CD4-positive, alpha-beta T cell treated with Interleukin-6 at 100 ng/mL for 8 hours (primary cell): ENCODE measurements at regions not wholly inside any gene's neighbourhood (a gene's known extent, or its start where the extent isn't known, plus 50 kb on each side); places are given as distances from the start of the nearest gene placed in this dataset.

Experiments used
- DNase-seq: peaks from one replicate; pipeline ENCODE4 v3.0.0-alpha.2; 2020; ENCODE audit warnings: mixed read lengths, low spot score

DNA sequence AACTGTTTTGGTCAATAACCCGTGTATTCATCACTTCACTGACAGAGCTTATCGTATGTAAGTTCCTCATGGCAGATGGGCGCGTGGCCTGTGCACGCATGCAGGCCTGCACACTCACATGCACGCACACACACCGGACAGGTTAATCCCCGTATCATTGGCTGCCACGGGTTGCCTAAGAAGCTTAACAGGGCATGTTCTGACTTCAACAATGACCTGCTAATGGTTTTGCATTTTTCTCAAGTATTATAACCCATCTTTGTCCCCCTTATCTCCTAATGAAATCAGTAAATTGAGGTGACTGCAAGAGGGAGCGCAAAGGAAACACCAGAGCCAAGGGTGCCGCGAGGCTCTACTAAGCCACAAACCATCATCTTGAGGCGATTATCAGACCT is 399.0 kb upstream of the ID2 start:
- DNase-seq: no peak

DNA sequence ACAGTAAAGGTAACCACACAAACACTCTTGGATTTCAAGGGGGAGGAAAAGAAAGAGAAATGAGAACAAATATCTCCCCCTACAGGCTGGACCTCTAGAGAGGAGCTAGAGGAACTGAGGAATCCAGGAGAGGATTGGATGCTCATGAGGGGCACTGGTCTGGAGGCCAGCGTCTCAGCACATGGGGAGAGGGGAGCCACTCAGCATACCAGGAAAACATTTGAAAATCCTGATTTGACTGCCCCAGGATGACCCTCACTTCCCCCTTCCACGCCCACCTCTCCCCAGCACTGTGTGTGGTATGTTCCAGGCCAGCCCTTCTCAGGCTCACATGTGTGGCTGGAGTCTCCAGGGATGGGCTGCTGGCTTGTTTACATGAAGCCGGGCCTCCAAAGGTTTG is 396.8 kb upstream of the ID2 start:
- DNase-seq: no peak

DNA sequence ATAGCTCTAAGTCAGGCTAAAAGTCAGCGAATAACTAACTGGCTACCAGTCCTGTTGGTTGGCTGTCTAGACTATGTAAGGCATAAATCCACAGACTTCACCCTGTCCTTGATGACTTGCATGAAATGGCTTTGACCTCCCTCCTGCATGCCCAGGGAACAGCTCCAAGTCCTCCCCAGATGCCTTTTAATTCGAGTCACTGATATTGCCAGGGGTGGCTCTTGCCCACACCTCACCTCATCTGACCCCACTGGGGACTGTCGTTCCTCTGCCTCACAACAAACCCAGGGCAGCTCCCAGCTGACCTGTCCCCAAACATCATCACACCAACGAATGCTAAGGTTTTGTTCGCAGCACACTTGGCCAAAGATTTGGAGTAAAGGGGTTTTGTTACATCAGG is 396.0 kb upstream of the ID2 start:
- no peak for DNase-seq

DNA sequence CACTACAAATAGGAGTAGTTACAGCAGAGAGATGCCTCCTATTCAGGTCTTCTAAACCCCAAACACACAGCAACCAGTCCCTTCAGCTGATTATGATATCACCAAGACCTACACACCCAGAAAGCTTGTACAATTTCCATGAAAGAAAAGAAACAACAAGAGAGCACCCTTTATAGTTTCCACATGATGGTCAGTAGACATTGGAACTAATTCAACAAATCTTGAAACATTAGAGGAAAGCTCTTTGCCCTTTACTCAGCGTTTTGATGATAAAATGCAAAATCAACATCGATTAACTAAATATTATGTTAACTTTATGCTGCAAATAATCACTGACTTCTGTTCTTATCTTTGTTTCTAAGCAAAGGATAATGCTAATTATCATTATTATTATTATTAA is 393.6 kb upstream of the ID2 start:
- no peak for DNase-seq

DNA sequence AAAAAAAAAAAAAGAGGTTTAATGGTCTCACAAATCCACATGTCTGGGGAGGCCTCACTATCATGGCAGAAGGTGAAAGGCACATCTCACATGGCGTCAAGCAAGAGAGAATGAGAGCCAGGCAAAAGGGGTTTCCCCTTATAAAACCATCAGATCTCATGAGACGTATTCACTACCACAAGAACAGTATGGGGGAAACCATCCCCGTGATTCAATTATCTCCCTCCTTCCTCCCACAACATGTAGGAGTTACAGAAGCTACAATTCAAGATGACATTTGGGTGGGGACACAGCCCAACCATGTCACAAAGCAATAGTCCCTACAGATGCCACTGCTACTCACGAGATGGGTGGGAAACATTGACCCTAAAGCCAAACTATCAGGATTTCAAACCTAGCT is 392.7 kb upstream of the ID2 start:
- DNase-seq: no peak

DNA sequence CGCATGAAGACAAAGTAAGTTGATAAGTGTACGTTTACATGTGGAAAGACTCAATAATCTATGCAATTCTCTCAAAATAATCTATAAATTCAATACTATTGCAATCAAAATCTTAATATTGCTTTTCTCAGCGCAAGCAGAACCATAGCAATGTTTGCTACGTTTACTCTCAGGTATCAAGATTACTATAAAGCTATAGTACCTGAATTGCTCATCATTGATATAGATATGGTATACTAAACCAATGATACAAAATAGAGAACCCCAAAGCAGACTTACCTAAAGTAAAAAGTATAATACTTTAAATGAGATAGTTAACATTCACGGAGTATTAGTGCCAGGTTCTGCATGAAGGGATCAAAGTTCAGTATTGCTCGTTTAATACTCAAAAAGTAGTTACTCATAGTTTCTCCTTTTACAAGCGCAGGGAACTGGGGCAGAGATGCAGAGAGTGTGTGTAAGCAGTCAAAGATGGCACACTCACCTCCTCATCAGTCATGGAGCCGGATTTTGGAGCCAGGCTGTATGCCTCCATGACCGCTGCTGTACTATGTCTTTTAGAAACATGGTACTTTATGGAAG is 391.0 kb upstream of the ID2 start:
- DNase-seq: no peak

DNA sequence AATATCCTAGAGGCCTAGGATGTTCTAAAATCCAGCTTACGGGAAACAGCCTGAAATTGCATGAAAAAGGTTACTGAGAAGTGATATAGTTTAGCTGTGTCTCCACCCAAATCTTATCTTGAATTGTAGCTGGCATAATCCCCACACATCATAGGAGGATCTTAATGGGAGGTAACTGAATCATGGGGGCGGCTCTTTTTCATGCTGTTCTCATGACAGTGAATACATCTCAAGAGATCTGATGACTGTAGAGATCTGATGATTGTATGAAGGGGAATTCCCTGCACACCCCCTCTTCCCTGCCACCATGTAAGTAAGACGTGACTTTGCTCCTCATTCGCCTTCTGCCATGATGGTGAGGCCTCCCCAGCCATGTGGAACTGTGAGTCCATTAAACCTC is 385.6 kb upstream of the ID2 start:
- DNase-seq: no peak

DNA sequence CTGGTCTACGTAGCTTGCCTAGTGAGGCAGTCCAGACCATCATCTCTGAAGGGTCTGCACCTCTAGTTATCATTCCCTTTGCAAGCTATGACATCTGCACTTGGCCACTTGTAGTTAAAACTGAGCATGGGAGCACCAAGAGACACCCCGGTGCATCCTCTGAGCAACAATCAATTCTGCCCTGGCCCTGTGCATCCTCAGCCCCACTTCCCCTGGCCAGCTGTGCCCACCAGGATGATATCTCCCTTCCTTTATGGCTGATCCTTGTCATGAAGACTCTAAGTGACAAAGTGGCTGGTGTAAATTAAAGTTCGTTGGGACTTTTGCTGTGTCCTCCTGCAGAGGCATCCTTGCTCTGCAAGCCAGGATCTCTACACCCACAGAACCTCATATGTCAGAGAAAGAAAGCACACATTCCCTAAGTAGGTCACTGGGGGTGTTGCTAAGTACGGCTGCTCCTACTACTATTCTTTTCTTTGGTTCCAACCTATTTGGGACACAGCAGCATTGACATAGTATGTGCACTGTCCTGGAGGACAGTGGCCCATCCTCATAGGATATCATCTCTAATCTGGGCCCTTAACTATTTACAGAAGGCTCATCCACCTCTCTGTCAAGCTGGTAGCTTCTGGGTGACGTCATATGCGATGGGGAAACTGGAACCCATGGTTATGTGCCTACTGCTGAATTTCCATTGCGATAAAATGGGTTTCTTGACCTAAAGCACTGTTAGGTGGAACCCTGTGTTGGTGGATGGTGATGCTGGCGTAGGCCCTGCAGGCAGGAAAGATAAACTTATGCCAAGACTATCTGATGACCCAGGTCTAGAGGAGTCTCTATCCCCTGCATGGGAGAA is 384.3 kb upstream of the ID2 start:
- DNase-seq: no peak

DNA sequence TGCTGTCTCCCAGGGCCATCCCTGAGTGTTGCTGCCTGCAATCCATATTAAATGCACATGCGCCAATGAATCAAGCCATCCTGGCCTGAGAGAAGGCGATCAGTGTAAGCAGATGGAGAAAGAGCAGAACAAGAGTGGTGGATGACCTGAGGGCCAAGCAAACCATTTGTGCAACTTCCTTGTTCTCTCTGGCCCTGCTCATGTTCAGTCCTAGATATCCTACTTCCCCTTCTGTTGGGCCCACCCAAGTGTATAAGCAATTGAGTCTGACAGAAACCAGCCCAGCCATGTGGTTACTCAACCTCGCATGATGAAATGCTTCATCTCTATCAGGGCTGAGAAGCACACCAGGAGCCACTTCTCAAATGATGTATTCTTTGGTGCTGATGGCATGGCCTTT is 383.1 kb upstream of the ID2 start:
- no peak for DNase-seq

DNA sequence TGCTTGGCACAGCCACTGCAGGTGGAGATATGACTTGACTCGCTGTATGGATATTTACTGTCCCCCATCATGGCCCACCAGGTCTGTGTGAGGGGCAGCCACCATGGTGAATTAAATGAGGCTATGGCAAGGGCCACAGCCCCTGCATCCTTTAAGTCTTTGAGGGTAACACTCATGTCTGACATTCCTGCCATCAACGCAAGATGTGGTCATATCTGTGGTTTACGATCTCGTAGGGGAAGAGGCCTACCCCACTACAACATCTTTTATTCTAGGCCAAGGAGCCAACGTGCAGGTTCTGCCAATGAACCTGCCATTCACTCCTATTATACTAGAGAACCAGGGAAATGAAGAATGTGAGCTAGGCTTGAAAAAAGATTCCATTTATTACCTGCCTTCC is 381.6 kb upstream of the ID2 start:
- DNase-seq: no peak

DNA sequence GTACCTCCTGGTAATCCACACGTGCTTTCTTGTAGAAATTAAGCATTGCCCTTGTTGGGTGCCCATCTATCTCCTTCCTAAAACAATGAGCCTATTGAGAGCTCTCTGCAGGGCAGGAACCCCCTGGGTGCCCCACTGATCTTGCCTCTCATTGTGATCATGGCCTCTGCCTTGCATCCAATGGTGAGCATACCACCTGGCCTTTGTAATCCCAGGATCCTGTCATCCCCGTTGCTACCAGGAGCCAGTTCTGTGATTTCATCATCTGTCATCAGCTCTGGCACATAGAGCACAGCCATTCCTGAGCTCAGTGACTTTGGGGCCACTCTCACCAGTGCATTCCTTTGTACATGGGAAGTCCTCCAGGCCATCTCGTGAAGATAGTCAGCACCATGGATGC is 381.0 kb upstream of the ID2 start:
- no peak for DNase-seq

DNA sequence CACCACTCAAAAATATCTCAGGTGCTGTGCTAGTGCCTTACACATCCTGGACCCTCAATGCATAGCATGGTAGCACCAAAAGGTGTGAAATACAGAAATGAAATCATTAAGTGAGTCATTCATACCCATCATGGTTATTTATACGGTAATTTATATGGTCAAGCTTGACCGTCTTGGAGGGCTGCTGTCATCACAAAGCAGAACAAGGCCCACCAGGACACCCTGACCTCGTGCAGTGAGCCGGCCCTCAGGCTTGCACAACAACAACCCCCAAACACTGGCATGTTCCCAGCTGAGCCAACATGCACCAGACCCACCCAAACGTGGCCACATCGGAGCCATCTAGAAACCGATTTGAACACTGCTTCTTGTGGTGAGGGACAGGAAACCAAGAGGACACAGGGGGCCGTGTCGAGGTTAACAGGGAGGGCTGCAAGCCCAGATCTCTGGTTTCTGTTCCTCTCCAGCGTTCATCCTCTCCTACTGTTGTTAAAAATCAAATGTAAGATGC is 378.5 kb upstream of the ID2 start:
- DNase-seq: peak; percentile 79

DNA sequence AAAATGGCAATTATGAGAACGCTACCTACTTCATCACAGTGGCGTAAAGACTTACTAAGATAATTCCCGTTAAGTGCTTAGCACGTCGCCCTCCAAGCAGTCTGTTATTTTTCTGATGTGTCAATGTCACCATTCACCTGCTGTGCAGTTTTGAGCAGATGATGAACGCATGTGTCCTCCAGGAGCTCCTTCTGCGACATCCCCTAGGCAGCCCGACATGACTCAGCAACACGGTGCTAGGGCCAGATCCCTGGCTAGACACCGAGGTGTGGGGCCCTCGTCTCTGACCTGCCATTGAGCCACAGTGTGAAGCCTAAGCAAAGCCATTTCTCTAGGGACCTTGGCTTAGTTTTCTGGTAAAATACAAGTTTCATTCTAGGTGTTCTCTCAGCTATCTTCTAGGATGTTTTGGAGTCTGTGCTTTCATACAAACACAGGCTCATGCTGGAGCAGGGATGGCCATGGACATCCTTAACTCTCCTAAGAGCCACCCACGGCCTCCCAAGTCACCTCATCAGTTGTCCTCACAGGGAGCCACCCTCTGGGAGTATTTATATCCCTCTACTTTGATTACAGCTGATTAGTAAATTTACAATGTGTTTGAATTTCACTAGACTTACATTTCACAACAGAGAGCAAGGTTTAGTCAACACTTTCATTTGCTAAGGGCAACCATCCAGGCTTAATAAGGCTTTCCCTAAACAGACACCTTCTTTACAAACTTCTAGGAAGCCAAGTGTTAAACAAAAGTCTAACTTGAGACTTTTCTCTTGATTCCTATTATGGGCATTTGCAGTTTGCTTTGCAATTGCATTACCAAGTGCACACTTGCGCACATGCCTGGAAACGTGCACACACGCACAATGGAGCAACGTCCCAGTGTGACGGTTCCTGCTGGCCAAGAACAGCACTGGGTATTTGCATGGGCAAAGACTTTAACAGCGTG is 376.8 kb upstream of the ID2 start:
- DNase-seq: no peak

DNA sequence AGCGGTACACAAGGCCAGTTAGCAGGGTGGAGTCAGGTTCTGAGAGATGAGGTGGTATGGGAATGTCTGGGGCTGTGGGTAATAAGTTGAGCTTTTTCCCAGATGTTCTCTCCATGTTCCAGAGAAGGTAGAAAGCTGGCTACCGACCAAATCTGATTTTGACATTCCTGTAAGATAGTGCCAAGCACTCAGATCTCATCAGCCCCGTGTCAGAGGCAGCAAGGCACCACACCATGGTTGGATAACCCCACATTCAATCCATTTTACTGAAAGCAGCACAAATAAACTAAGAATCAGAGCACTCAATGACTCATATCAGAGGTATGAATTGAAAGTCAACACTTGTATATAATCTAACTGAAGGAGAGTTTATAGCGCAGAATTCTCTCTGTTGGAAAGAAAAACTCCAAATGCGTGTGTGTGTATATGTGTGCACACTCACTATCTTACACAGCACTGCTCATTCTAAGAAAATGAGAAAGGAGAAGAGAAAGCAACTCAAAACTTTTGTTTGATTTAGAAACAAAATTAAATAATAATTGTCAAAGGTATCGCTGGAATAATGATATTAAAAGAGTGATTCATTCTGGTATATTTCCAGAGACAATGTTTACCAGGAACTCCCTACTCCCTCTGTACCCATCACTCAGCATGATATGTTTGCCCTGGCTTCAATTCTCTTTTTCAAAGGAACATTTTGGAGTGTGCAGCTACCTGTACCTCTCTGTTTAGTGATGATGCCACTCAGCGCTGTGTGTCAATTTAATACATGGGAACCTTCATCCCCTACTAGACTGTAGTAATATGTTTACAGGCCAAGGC is 375.1 kb upstream of the ID2 start:
- no peak for DNase-seq

DNA sequence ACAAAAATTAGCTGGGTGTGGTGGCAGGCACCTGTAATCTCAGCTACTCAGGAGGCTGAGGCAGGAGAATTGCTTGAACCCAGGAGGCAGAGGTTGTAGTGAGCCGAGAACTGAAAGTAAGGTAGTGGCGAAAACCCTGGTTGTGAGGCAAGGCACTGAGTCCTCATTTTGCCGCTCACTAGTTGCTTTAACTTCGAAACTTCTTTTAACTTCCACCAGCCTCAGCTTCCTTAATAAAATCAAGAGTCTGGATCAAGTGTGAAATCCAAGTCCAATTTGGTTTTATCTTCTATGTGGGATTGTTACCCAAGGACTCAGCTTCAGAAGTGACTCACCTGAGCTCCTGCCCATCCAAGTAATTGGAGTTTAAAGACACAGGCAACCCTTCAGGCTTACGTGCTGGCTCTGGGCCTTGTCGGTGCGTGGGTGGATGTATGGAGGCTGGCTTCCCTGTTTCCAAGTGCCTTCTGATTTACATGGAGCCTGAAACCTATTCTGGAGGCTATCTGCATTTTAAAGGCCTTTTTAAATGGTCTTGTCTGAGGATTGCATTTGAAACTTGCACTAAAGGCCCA is 374.2 kb upstream of the ID2 start:
- DNase-seq: no peak

DNA sequence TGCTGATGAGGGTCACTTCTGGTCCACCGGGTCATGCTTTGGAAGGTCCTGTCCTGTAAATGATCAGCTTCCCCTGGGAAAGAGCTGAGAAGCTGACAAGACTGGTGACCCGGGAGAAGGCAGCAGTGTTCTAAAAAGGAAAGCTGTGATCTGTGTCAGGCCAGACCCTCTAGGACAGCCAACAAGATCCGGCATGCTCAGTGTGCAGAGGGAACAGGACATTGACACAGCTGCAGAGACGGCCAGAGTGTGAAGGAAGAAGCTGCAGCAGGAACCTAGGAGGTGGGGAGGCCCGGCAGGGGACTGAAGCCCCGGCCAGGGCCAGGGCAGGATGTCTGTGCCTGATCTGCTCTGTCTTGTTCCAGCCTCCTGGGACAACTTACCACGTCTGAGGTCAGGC is 372.7 kb upstream of the ID2 start:
- no peak for DNase-seq

DNA sequence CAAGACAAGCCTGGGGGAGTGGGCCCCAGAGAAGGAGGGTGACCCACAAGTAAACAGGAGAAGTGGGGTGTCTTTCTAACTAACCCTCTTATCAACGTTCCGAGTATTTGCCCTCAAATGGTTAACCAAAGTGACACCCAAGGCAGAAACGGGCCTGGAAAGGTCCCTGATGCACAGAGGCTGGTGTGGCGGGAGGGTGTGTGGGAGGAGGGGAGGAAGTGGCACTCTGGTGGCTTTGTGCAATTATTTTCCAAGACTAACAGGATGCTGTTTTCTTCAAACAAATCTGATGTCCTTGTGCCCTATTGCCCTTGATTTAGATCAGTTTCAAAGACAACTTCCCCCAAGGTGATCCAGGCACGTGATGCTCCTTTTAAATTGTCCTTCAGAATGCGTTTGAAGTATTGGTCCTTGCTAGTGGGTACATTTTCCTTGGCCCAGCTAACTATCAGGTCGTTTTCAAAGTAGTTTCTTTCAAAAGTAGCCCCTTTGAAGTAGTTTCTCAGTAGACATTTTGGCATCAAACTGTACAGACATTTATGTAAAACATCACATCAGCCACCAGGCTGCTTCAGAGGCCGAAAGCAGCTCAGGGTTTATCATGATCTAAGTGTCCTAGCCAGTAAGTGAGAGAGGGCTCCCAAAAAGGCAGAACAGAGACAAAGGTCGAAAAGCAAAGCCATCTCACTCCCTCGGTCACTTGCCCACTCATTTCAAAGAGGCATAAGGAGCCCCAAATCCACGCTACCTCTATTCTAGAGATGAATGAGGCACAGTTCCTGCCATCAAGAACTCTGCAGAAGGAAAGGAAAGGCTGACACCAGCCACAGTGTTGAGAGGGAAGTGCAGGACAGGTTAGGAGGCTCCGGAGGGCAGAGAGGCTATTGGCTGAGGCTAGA is 371.1 kb upstream of the ID2 start:
- DNase-seq: peak; percentile 61

DNA sequence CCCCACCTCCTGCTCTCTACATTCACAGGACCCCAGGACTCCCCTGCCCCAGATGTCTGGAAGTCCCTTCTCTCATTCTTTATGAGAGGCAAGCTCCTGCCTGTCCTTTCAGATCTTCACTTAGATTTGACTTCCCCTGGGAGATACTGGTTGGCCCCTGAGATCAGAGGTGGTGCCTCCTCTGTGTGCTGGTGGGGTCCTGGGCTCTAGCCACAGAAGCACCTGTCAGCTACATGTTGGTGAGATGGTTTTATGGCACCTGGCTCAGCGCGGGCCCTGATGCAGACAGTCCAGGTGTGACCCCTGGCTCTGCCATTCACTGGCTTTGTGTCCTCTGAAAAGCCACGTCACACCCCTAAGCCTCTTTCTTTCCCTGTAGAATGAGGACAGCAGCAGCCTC is 369.6 kb upstream of the ID2 start:
- no peak for DNase-seq

DNA sequence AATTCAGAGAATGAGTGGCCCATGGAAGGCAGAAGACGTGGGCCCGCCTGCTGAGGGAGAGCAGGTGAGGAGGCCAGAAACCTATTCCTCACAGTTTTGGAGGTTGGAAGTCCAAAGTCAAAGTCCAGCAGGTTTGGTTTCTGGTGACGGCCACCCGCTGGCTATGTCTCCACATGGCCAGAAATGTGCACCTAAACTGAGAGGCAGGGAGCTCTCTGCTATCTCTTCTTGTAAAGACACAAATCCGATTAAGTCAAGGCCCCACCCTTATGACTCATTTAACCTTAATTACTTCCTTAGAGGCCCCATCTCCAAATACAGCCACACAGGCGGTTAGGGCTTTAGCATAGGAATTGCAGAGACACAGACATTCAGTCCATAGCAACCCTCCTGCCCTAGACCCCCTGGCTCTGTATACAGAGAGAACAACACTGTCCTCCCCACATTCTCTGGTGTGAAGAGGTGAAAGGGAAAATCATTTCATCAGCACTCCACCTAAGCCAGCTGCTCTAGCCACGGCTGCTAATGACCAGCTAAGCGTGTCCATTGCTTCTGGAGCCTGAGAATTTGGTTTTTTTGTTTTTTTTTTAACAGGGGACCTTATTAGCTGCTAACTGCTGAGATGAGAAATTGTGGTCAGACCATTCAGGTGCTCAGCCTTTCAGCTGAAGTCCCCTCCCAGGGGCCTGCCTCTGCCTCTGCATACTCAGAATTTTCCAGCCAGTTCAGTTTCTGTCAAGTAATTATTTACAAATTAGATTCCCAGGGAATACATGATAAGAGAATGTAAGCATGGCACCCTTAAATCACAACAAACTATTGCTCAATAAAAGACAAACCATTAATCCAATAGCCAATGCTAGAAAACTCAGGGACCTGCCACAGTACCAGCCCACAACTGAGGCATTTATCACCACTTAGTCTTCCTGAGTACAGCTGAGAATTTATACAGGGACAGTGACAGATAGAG is 368.7 kb upstream of the ID2 start:
- DNase-seq: peak; percentile 42
